ENCODE measurements at regions not wholly inside any gene's neighbourhood (a gene's known extent, or its start where the extent isn't known, plus 50 kb on each side); places are given as distances from the start of the nearest gene placed in this dataset.
A peak's percentile ranks its signal among the peaks of the same experiment; 100 is the strongest.
"Not testable (repeated sequence)": the region's sequence is repeated elsewhere in the genome, so short reads cannot be mapped to it uniquely, and the experiment has no call there.

- DNase-seq, result no peak
Observed at GRCh38 chr1:21385022-21385421, 54.9 kb upstream of the NBPF3 start.

- no peak for DNase-seq
Observed at GRCh38 chr1:21384620-21385019, 55.3 kb upstream of the NBPF3 start.

DNA sequence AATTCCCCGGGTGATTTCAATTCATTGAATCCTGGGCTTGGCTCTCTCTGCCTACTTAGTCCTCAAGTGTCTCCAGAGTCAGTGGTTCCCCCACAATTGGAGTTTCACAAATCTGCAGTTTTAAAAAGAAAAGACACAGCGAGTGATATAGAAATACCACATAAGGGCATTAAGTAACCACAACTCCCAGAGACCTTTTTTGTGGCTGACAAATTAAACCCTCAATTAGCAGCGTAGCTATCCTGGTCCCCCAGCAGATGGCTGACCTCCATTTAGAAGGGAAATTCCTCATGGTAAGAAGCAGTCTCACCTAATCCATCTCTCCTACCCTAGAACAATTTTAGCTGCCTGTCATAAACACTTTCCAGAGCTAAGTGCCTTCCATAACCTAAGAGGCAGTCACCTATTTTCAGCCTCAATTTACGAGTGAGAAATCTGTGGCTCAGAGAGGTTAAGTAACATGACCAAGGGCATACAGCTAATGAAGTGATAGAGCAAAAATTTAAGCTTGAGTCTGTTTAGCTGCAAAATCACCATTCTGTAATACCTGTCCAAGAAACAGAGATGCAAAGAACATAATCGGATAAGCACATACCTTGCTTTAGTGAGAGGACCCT lies 56.0 kb upstream of the NBPF3 start:
- no peak for DNase-seq

GRCh38 chr1:21381354-21381753 lies 58.6 kb upstream of the NBPF3 start:
- DNase-seq, result no peak

DNA sequence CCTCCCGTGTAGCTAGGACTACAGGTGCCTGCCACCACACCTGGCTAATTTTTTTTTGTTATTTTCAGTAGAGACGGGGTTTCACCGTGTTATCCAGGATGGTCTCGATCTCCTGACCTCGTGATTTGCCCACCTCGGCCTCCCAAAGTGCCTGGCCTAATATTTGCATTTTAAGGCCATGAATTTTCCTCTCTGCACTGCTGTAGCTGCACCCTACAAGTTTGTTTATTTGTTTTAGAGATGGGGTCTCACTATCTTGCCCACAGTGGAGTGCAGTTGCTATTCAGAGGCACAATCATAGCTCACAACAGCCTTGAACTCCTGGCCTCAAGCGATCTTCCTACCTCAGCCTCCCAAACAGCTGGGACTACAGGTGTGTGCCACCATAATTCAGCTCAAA lies 59.8 kb upstream of the NBPF3 start:
- DNase-seq, result not testable (repeated sequence)

DNA sequence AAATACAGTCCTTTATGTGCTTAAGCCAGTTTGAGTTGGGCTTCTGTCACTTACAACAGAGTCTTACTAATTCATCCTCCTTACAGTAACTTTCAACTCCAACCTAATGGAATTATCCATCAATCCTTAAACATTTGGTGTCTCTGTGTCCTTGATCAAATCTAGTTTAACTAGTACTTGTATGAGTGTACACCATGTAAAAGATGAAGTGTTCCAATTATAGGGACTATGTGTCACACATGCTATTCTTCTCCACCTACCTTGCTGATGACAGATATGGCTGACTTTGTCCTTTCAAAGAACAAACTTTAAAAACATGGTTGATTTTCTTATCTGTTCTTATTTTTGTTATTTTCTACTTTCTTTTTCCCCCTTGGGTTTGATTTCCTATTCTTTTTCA lies 60.4 kb upstream of the NBPF3 start:
- DNase-seq, result no peak

- DNase-seq, result no peak
Observed at GRCh38 chr1:21378705-21379494, 61.0 kb upstream of the NBPF3 start.

DNA sequence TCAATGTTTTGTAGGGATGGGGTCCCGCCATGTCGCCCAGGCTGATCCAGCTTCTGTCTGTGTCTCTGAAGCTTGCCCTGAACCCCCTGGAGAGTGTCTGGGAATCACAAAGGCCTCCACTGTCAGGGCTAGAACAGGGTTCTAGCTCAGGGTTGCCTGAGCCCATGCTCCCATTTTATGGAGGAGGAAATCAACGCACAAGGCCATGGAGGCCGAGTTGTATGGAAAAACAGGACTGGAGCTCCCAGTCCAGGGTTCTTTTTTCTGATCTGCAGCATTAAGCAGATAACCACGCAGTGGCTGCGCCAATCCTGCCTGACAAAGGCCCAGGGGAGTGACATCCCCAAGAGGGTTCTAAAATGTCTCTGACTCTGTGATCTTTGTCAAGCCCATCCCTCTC lies 67.6 kb upstream of the NBPF3 start:
- no peak for DNase-seq

- DNase-seq, result no peak
Observed at GRCh38 chr1:21369905-21370304, 70.0 kb upstream of the NBPF3 start.

GRCh38 chr1:21368515-21369289 lies 71.2 kb upstream of the NBPF3 start:
- DNase-seq, result peak; percentile 32 to 73 (median 56)

DNA sequence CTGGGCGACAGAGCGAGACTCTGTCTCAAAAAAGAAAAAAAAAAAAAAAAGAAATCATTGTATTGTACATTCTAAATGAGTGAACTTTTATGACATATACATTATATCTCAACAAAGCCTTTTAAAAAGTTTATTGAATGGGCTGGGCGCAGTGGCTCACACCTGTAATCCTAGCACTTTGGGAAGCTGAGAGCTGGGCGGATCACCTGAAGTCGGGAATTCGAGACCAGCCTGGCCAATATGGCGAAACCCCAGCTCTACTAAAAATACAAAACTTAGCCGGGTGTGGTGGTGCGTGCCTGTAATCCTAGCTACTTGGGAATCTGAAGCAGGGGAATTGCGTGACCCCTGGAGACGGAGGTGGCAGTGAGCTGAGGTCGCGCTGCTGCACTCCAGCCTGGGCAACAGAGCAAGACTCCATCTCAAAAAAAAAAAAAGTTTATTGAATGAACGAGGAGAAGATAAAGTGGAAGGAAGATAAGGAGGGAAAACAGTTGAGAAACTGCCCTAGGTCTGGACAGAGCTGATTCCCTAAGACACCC lies 71.9 kb upstream of the NBPF3 start:
- DNase-seq, result not testable (repeated sequence)

- no peak for DNase-seq
Observed at GRCh38 chr1:21366288-21366687, 73.6 kb upstream of the NBPF3 start.

DNA sequence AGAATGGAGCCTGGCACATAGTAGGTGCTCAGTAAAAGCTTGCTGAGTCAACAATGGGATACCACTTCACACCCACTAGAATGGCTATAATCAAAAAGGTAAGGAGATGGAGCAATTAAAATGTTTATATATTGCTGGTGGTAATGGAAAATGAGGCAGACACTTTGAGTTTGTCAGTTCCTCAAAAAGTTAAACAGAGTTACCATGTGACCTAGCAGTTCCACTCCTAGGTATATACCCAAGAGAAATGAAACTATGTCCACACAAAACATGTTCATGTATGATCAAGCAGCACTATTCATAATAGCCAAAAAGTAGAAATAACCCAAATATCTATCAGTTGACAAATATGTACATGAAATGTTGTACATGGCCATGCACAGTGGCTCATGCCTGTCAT lies 74.8 kb upstream of the ECE1 start:
- no peak for DNase-seq

DNA sequence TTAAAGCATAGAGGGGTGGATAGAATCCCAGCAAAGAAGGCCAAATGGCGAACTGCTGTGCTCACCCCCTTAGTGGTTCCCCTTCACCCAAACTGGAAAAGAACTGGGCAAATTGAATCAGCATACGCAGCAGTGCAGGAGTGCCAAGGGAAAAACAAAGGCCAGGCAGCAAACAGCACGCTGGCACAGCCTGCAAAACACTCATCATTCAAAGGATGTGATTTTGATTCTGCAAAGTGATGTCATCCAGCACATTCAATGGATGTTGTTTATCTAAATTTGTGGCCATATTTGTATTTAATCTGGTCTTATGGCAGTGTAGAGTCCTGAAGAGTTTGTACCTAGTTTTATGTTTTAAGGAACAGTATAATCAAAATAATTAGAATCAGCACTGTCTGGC lies 71.8 kb upstream of the ECE1 start:
- no peak for DNase-seq

DNA sequence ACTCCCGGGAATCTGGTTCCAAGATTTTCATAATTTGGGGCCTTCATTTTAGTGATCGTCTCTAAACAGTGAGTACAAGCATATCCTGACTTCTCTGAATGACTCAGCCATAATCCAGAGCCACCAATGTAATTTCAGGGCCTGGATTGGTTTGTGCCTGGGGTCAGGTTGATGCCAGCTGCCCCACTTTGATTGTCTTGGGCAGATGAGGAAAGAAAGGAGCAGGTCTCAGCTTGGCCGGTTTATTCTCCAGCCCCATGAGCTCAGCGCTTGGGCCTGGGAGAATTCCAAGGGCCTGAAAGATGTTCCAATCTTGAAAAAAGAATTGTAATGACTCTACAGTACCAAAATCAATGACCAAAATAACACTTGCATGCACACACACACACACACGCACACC lies 71.2 kb upstream of the ECE1 start:
- DNase-seq, result no peak

DNA sequence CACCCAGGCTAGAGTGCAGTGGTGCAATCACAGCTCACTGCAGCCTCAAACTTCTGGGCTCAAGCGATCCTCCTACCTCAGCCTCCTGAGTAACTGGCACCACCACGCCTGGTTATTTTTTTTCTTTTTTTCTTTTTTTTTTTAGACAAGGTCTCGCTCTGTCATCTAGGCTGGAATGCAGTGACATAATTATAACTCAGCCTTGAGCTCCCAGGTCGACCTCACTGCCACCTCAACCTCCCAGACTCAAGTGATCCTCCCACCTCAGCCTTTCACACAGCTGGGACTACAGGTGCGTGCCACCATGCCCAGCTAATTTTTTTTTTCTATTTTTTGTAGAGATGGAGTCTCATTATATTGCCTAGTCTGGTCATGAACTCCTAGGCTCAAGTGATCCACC lies 66.9 kb upstream of the ECE1 start:
- no peak for DNase-seq

DNA sequence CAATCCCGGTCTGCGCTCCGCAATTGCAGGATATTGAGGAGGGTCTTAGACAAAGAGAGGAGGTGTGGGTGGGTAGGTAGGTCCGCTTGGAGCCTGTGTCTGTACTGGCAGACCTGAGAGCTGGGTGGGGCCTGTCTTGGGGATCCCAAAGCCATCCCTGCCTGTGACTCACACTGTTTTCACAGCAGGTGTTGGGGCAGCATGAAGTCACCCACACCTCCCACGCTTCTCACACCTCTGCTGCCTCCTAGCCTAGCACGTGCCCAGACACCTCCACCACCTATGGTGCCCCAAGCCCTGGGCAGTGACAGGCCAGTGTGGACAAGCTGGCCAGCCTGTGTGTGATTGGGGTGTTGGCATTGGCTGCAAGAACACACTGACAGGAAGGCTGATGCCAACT lies 65.7 kb upstream of the ECE1 start:
- no peak for DNase-seq

DNA sequence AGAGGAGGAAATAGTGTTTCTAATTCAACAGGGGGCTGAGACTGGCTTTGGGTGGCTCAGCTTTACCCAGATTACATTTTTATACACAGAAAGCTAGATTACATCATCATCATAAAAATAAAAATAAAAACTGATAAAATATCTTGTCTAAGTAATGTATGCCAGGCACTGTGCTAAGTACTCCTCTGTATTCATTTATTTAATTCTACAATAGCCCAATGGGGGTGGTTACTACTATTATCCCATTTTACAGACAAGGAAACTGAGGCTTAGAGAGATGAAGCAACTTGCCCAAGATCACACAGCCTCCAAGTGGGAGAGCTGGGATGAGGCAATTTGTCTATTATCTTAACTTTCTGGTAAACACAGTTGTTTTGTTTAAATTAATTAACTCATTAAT lies 62.3 kb upstream of the ECE1 start:
- no peak for DNase-seq

GRCh38 chr1:21351901-21352300 lies 61.6 kb upstream of the ECE1 start:
- DNase-seq, result no peak

DNA sequence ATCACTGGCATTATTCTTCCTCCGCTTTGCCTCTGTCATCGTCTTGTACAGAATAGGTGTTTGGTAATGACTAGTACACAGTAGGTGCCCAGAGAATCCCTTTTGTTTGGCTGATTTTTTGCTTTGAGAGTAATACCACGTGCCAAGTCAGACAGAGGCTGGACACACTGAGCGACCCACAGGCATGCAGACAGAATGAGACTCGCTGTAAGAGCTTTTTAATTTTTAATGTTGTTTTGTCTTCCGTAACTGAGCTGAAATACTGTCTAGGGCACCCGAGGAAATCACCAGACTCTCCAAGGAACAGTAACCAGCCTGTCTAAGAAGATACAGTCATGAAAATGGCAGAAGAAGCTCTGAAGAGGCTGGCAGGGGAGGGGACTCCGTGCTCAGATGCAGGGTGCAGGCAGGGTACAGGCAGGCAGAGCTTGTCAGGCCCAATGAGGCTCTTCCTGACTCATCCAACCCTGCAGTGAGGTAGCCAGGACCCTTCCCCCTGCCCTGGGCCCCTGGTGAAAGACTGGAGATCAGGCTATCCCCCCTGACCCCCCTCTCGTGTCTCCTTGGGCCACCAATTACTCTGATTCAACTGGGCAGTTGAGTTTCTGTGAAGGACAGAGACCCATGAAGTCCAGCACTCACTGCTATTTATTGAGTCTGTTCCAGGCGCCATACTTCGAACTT lies 60.1 kb upstream of the ECE1 start:
- no peak for DNase-seq

- no peak for DNase-seq
Observed at GRCh38 chr1:21349693-21350092, 59.4 kb upstream of the ECE1 start.

DNA sequence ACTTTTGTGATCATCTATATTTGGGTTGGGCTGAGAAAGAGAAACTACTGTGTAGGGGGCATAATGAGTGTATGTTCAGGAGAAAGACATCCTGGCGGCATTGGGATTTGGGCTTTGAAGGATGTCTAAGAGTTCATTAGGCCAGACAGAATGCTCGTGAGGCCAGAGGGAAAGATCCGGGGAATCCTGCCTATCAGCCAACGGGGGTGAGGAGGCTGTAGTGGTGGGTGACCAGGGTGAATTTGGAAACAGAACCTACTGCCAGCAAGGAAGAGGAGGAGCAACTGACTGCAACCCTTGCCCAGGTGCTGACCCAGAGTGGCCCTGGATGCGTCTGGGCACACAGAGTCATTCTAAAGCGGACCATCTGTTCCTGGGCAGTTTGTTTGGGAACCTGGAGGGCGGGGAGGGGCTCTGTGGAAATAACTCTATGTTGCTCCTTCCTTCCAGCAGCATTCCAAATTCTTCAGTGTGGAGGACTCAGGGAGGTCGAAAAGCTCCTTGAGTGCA lies 56.9 kb upstream of the ECE1 start:
- no peak for DNase-seq

Measured in stimulated activated naive CD4-positive, alpha-beta T cell (primary cell).